Glutamatergic neuron (in vitro differentiated cells): ENCODE measurements at regions not wholly inside any gene's neighbourhood (a gene's known extent, or its start where the extent isn't known, plus 50 kb on each side); places are given as distances from the start of the nearest gene placed in this dataset.
"Not testable (repeated sequence)": the region's sequence is repeated elsewhere in the genome, so short reads cannot be mapped to it uniquely, and the experiment has no call there.

Experiments
- DNase-seq: peaks from one replicate; pipeline ENCODE4 v3.0.0; 2022
- H3K27ac Mint-ChIP-seq: one replicate; pipeline ENCODE4 v1.8.0; 2020; ENCODE audit warnings: mild to moderate bottlenecking, mixed read lengths, inconsistent platforms; ENCODE audit not compliant: unreplicated experiment
- H3K27me3 Mint-ChIP-seq: one replicate; pipeline ENCODE4 v1.8.0; 2020; ENCODE audit warnings: mild to moderate bottlenecking, moderate library complexity, mixed read lengths, inconsistent platforms; ENCODE audit not compliant: unreplicated experiment
- H3K36me3 Mint-ChIP-seq: one replicate; pipeline ENCODE4 v1.8.0; 2020; ENCODE audit warnings: mild to moderate bottlenecking, mixed read lengths, inconsistent platforms; ENCODE audit not compliant: unreplicated experiment
- H3K4me1 Mint-ChIP-seq: one replicate; pipeline ENCODE4 v1.8.0; 2020; ENCODE audit warnings: mild to moderate bottlenecking, low read depth, mixed read lengths, inconsistent platforms; ENCODE audit not compliant: unreplicated experiment
- H3K4me3 Mint-ChIP-seq: one replicate; pipeline ENCODE4 v1.8.0; 2020; ENCODE audit warnings: mild to moderate bottlenecking, mixed read lengths, inconsistent platforms; ENCODE audit not compliant: unreplicated experiment
- H3K9me3 Mint-ChIP-seq: one replicate; pipeline ENCODE4 v1.8.0; 2020; ENCODE audit warnings: mild to moderate bottlenecking, moderate library complexity, mixed read lengths, inconsistent platforms; ENCODE audit not compliant: unreplicated experiment
- TF ChIP-seq, protein P1 (sequence below): fragments of 200-600 bp; sonication (generic); IDR thresholded peaks from one replicate; pipeline ENCODE4 v1.5.0; 2021; ENCODE audit not compliant: partially characterized antibody, unreplicated experiment

DNA sequence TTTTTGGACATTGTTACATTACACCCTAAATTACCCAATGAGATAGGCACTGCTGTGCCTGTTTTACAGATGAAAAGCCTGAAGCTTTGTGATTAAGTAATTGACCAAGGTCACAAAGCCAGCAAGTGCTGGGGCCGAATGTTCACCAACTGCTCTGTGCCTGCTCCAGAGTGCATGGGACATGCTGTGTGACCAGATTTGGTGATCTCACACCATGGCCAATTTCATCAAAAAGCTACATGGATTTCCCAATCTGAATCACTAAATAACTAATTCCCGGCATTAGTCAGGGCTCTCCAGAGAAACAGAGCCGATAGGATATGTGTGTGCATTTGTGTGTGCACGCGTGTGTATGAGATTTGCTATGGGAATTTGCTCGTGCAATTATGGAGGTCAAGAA is 228.3 kb upstream of the ECI2 start:
- Mint-ChIP-seq H3K9me3 (peaks cover 7% of the 10 kb centered on the region), H3K27me3 (no peaks in the 10 kb centered on the region), H3K27ac (no peak overlapping the region), H3K36me3 (peaks cover 3% of the 10 kb centered on the region), H3K4me1 (no peaks in the 10 kb centered on the region), H3K4me3 (no peak overlapping the region)
- no peak for DNase-seq
- TF ChIP-seq, protein P1, sequence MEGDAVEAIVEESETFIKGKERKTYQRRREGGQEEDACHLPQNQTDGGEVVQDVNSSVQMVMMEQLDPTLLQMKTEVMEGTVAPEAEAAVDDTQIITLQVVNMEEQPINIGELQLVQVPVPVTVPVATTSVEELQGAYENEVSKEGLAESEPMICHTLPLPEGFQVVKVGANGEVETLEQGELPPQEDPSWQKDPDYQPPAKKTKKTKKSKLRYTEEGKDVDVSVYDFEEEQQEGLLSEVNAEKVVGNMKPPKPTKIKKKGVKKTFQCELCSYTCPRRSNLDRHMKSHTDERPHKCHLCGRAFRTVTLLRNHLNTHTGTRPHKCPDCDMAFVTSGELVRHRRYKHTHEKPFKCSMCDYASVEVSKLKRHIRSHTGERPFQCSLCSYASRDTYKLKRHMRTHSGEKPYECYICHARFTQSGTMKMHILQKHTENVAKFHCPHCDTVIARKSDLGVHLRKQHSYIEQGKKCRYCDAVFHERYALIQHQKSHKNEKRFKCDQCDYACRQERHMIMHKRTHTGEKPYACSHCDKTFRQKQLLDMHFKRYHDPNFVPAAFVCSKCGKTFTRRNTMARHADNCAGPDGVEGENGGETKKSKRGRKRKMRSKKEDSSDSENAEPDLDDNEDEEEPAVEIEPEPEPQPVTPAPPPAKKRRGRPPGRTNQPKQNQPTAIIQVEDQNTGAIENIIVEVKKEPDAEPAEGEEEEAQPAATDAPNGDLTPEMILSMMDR: no peak

DNA sequence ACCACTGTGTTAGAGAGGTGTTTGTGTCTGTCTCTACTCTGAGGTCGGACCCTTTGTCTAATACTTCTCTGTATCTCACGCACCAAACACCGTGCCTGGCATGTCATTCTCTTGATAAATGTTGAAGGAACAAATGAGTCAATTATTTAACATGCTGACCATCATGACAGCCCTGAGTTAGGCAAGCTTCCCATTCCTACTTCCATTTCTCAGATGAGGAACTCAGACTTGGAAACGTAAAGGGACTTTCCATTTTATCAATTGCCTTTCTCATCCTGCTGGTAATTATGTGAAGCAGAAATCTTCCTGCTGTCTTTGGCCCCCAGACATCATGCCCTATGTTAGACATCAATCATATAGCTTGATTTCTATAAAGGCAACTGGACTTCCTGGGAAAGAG is 227.0 kb upstream of the ECI2 start:
- H3K36me3 Mint-ChIP-seq: no peaks in the 10 kb centered on the region
- TF ChIP-seq, protein P1: no peak
- H3K27ac Mint-ChIP-seq: no peak overlapping the region
- H3K4me3 Mint-ChIP-seq: no peak overlapping the region
- no peak for DNase-seq
- H3K9me3 Mint-ChIP-seq: peaks cover 6% of the 10 kb centered on the region
- peaks cover 2% of the 10 kb centered on the region for H3K27me3 Mint-ChIP-seq
- H3K4me1 Mint-ChIP-seq: no peaks in the 10 kb centered on the region

DNA sequence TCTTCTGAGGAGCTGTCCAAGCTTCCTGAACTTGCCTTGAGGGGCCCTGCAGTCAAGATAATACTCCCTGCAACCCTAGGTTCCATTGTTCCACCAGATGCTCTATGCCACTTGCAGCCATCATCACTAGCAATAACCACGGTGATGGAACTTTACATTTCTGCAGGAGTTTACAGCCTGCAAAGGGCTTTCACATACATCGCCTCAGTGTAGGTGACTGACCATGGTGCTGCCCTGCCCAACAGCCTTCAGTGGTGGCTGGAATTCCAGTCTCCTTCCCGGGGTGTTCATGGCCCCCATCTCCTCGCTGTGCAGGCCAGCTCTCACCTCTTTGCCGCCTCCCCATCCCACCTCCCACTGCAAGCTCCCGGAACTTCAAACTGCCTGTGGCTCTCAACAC is 225.5 kb upstream of the ECI2 start:
- H3K36me3 Mint-ChIP-seq: no peaks in the 10 kb centered on the region
- DNase-seq: no peak
- H3K27me3 Mint-ChIP-seq: peaks cover 2% of the 10 kb centered on the region
- TF ChIP-seq, protein P1: no peak
- H3K27ac Mint-ChIP-seq: no peak overlapping the region
- H3K4me1 Mint-ChIP-seq: no peaks in the 10 kb centered on the region
- H3K9me3 Mint-ChIP-seq: peaks cover 6% of the 10 kb centered on the region
- no peak overlapping the region for H3K4me3 Mint-ChIP-seq

DNA sequence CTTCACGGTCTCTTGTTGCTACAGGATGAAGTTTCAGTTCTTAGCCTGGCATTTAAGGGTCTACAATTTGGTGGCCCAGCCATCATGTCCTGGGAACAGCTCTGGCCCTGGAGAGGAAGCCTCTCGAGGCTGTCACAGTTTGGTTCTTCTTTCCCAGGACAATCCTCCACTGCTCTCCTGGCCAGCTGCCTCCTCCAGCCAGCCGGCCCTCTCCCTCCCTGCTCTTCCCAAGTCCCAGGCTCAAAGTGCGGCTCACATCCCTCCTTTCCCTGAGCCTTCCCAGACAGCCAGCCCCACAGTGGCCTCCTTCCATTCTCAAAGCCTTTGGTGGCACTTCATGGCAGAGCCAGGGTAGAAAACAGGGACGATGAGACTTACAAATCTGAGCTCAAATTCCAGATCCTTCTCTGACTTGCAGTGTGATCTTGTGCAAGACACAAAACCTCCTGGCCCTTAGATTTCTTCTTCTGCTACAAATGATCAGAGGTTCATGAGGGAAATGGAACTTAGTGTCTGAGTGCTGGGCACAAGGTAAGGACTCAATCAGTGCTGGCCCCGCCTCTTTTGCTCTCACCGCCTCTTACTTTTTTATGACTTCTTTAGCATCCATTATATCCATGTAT is 223.8 kb upstream of the ECI2 start:
- Mint-ChIP-seq H3K27ac (no peak overlapping the region), H3K4me1 (no peaks in the 10 kb centered on the region)
- TF ChIP-seq, protein P1: no peak

DNA sequence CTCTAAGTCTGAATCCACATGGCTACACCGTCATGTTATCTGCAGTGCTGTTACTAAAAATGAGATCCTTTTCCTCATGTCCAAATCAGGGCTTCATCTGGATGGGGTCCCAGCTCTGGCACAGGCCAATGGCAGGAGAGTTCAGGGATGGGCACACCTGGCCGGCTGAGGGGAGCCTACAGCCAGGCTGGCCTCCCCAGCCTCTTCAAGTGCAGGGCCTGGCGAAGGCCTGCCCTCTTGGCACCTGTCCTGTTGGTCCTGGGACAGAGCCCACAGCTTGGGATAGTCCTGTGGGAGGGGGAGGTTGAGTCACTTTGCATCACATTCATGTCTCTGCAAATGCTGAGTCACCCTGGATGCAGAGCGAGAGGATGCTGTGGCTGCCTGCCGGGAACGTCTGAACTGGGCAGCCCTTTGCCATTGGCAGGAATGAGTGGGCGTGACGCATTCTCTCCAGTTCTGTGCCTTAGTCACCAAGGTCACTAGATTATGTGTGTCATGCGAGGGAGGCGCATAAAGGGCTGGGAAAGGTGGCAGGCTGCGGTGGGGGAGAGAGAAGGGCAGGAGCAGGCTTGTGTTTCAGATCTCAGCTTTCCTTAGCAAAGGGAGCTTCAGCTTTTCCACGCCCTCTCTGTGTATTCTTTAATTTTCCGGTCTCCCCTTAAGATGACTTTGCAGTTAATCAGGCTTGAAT is 223.2 kb upstream of the ECI2 start:
- no peak for DNase-seq
- H3K4me3 Mint-ChIP-seq: no peak overlapping the region
- peaks cover 2% of the 10 kb centered on the region for H3K27me3 Mint-ChIP-seq
- no peaks in the 10 kb centered on the region for H3K4me1 Mint-ChIP-seq
- peaks cover 6% of the 10 kb centered on the region for H3K9me3 Mint-ChIP-seq
- TF ChIP-seq, protein P1: no peak
- no peak overlapping the region for H3K27ac Mint-ChIP-seq
- H3K36me3 Mint-ChIP-seq: no peaks in the 10 kb centered on the region

More for the DNA sequence above, 223.8 kb upstream of the ECI2 start:
- Mint-ChIP-seq H3K9me3 (peaks cover 6% of the 10 kb centered on the region), H3K27me3 (peaks cover 2% of the 10 kb centered on the region), H3K36me3 (no peaks in the 10 kb centered on the region), H3K4me3 (no peak overlapping the region)
- DNase-seq: no peak

DNA sequence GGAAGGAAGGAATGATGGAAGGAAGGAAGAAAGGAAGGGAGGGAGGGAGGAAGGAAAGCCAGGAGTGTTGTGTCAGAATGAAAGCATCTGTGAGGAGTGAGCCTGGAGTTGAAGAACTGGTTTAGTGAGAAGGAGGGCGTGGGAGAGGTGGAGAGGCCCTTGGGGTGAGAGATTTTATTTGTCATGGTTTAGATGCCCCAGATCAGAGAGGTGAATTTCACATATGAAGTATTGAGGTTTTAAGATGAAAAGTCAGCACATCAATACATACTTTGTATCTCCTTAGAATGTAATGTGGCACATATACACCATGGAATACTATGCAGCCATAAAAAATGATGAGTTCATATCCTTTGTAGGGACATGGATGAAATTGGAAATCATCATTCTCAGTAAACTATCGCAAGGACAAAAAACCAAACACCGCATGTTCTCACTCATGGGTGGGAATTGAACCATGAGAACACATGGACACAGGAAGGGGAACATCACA is 222.3 kb upstream of the ECI2 start:
- not testable (repeated sequence) for H3K4me1 Mint-ChIP-seq, H3K27me3 Mint-ChIP-seq, H3K36me3 Mint-ChIP-seq, H3K9me3 Mint-ChIP-seq, H3K27ac Mint-ChIP-seq, DNase-seq, H3K4me3 Mint-ChIP-seq
